Natural killer cell treated with Interleukin-12 subunit alpha and Interleukin-12 subunit beta and Interleukin-15 and Interleukin-18, amount 100 ng/mL, for 72 hours (primary cell): ENCODE measurements at regions not wholly inside any gene's neighbourhood (a gene's known extent, or its start where the extent isn't known, plus 50 kb on each side); places are given as distances from the start of the nearest gene placed in this dataset.

ENCODE experiments used
- ATAC-seq, 2 donors: fragments of 150-1000 bp; cut with Tn5 transposase in 1 of 2; sonication (Bioruptor Pico), chemical (Tn5 transposase) in 1 of 2; 2 replicates each; pipeline ENCODE4 v1.10.0; 2021
- DNase-seq: peaks from one replicate; pipeline ENCODE4 v3.0.0; 2022; ENCODE audit warnings: low spot score
- H3K27ac Mint-ChIP-seq, 2 donors: 1 replicate in 1 of 2; 2 replicates in 1 of 2; pipeline ENCODE4 v1.8.0; 2022; ENCODE audit warnings: mixed read lengths in 2 of 2, mild to moderate bottlenecking in 1 of 2, moderate library complexity in 1 of 2
- H3K27me3 Mint-ChIP-seq, 2 donors: 1 replicate in 1 of 2; 2 replicates in 1 of 2; pipeline ENCODE4 v1.8.0; 2022; ENCODE audit warnings: mixed read lengths in 2 of 2
- H3K36me3 Mint-ChIP-seq: one replicate; pipeline ENCODE4 v1.8.0; 2022; ENCODE audit warnings: mixed read lengths
- H3K4me1 Mint-ChIP-seq, 2 donors: 1 replicate in 1 of 2; 2 replicates in 1 of 2; pipeline ENCODE4 v1.8.0; 2022; ENCODE audit warnings: low read depth in 2 of 2, mixed read lengths in 2 of 2, mild to moderate bottlenecking in 1 of 2
- H3K4me3 Mint-ChIP-seq: one replicate; pipeline ENCODE4 v1.8.0; 2022; ENCODE audit warnings: mixed read lengths
- H3K9me3 Mint-ChIP-seq: 2 replicates; pipeline ENCODE4 v1.8.0; 2022; ENCODE audit warnings: mixed read lengths

- peaks cover 9% of the 10 kb centered on the region for H3K9me3 Mint-ChIP-seq
- H3K4me1 Mint-ChIP-seq: no peaks in the 10 kb centered on the region
- H3K27me3 Mint-ChIP-seq: no peaks in the 10 kb centered on the region
- no peak for ATAC-seq
- no peak overlapping the region for H3K27ac Mint-ChIP-seq
- H3K4me3 Mint-ChIP-seq: no peak overlapping the region
- no peaks in the 10 kb centered on the region for H3K36me3 Mint-ChIP-seq
- no peak for DNase-seq
Observed at GRCh38 chr15:96992817-96993216, 662.3 kb downstream of the NR2F2 start.

GRCh38 chr15:96997538-96997937 is 667.0 kb downstream of the NR2F2 start:
- ATAC-seq: no peak
- Mint-ChIP-seq H3K9me3 (peaks cover under 1% of the 10 kb centered on the region), H3K27ac (no peak overlapping the region), H3K4me1 (no peaks in the 10 kb centered on the region), H3K4me3 (no peak overlapping the region), H3K27me3 (no peaks in the 10 kb centered on the region), H3K36me3 (no peaks in the 10 kb centered on the region)
- DNase-seq: no peak

- no peak for ATAC-seq
- H3K27ac Mint-ChIP-seq: no peak overlapping the region
- no peaks in the 10 kb centered on the region for H3K36me3 Mint-ChIP-seq
- no peak for DNase-seq
- no peaks in the 10 kb centered on the region for H3K27me3 Mint-ChIP-seq
- H3K9me3 Mint-ChIP-seq: peaks cover 5% of the 10 kb centered on the region
- H3K4me1 Mint-ChIP-seq: no peaks in the 10 kb centered on the region
- no peak overlapping the region for H3K4me3 Mint-ChIP-seq
Observed at GRCh38 chr15:97009031-97009431, 678.5 kb downstream of the NR2F2 start.

- Mint-ChIP-seq H3K4me1 (no peaks in the 10 kb centered on the region), H3K27ac (no peak overlapping the region), H3K9me3 (peaks cover 5% of the 10 kb centered on the region), H3K36me3 (no peaks in the 10 kb centered on the region), H3K27me3 (no peaks in the 10 kb centered on the region), H3K4me3 (no peak overlapping the region)
- DNase-seq: no peak
- no peak for ATAC-seq
Observed at GRCh38 chr15:97012986-97013385, 682.5 kb downstream of the NR2F2 start.

GRCh38 chr15:97013491-97013890 is 683.0 kb downstream of the NR2F2 start:
- Mint-ChIP-seq H3K4me1 (no peaks in the 10 kb centered on the region), H3K4me3 (no peak overlapping the region), H3K27ac (no peak overlapping the region), H3K27me3 (no peaks in the 10 kb centered on the region), H3K36me3 (no peaks in the 10 kb centered on the region), H3K9me3 (peaks cover 5% of the 10 kb centered on the region)
- no peak for DNase-seq
- ATAC-seq: no peak

GRCh38 chr15:97014001-97014400 is 683.5 kb downstream of the NR2F2 start:
- no peak overlapping the region for H3K27ac Mint-ChIP-seq
- ATAC-seq (no peak), DNase-seq (no peak)
- no peak overlapping the region for H3K4me3 Mint-ChIP-seq
- H3K27me3 Mint-ChIP-seq: no peaks in the 10 kb centered on the region
- H3K9me3 Mint-ChIP-seq: peaks cover 5% of the 10 kb centered on the region
- H3K36me3 Mint-ChIP-seq: no peaks in the 10 kb centered on the region
- H3K4me1 Mint-ChIP-seq: no peaks in the 10 kb centered on the region

- peaks cover 9% of the 10 kb centered on the region for H3K9me3 Mint-ChIP-seq
- DNase-seq (no peak), ATAC-seq (no peak)
- no peaks in the 10 kb centered on the region for H3K27me3 Mint-ChIP-seq
- no peak overlapping the region for H3K27ac Mint-ChIP-seq
- no peak overlapping the region for H3K4me3 Mint-ChIP-seq
- no peaks in the 10 kb centered on the region for H3K36me3 Mint-ChIP-seq
- H3K4me1 Mint-ChIP-seq: no peaks in the 10 kb centered on the region
Observed at GRCh38 chr15:97023488-97023844, 693.0 kb downstream of the NR2F2 start.

- no peaks in the 10 kb centered on the region for H3K27me3 Mint-ChIP-seq
- no peak overlapping the region for H3K4me3 Mint-ChIP-seq
- ATAC-seq (no peak), DNase-seq (no peak)
- H3K36me3 Mint-ChIP-seq: no peaks in the 10 kb centered on the region
- H3K4me1 Mint-ChIP-seq: no peaks in the 10 kb centered on the region
- H3K27ac Mint-ChIP-seq: no peak overlapping the region
- peaks cover 13% of the 10 kb centered on the region for H3K9me3 Mint-ChIP-seq
Observed at GRCh38 chr15:97026781-97027180, 696.3 kb downstream of the NR2F2 start.

- peaks cover 10% of the 10 kb centered on the region for H3K9me3 Mint-ChIP-seq
- no peak overlapping the region for H3K27ac Mint-ChIP-seq
- no peak overlapping the region for H3K4me3 Mint-ChIP-seq
- ATAC-seq (no peak), DNase-seq (no peak)
- no peaks in the 10 kb centered on the region for H3K36me3 Mint-ChIP-seq
- H3K4me1 Mint-ChIP-seq: no peaks in the 10 kb centered on the region
- H3K27me3 Mint-ChIP-seq: no peaks in the 10 kb centered on the region
Observed at GRCh38 chr15:97027772-97028171, 697.3 kb downstream of the NR2F2 start.

- Mint-ChIP-seq H3K4me1 (no peaks in the 10 kb centered on the region), H3K36me3 (no peaks in the 10 kb centered on the region), H3K27me3 (no peaks in the 10 kb centered on the region), H3K9me3 (peaks cover 13% of the 10 kb centered on the region), H3K27ac (no peak overlapping the region), H3K4me3 (no peak overlapping the region)
- ATAC-seq: no peak
- no peak for DNase-seq
Observed at GRCh38 chr15:97030251-97030650, 699.8 kb downstream of the NR2F2 start.

GRCh38 chr15:97036301-97036700 is 705.8 kb downstream of the NR2F2 start:
- peaks cover 12% of the 10 kb centered on the region for H3K9me3 Mint-ChIP-seq
- H3K27ac Mint-ChIP-seq: no peak overlapping the region
- H3K4me1 Mint-ChIP-seq: no peaks in the 10 kb centered on the region
- no peaks in the 10 kb centered on the region for H3K36me3 Mint-ChIP-seq
- H3K4me3 Mint-ChIP-seq: no peak overlapping the region
- H3K27me3 Mint-ChIP-seq: no peaks in the 10 kb centered on the region
- DNase-seq (no peak), ATAC-seq (no peak)

- no peak for DNase-seq
- H3K4me3 Mint-ChIP-seq: no peak overlapping the region
- H3K4me1 Mint-ChIP-seq: no peaks in the 10 kb centered on the region
- H3K27me3 Mint-ChIP-seq: no peaks in the 10 kb centered on the region
- ATAC-seq: no peak
- no peaks in the 10 kb centered on the region for H3K36me3 Mint-ChIP-seq
- H3K27ac Mint-ChIP-seq: no peak overlapping the region
- peaks cover 12% of the 10 kb centered on the region for H3K9me3 Mint-ChIP-seq
Observed at GRCh38 chr15:97037080-97037479, 706.6 kb downstream of the NR2F2 start.

GRCh38 chr15:97045666-97046421 is 715.3 kb downstream of the NR2F2 start:
- Mint-ChIP-seq H3K36me3 (no peaks in the 10 kb centered on the region), H3K4me1 (no peaks in the 10 kb centered on the region), H3K9me3 (peaks cover 5% of the 10 kb centered on the region), H3K27ac (no peak overlapping the region), H3K27me3 (no peaks in the 10 kb centered on the region), H3K4me3 (no peak overlapping the region)
- DNase-seq: no peak
- no peak for ATAC-seq

- no peaks in the 10 kb centered on the region for H3K36me3 Mint-ChIP-seq
- no peak overlapping the region for H3K4me3 Mint-ChIP-seq
- no peaks in the 10 kb centered on the region for H3K4me1 Mint-ChIP-seq
- DNase-seq: no peak
- H3K27me3 Mint-ChIP-seq: no peaks in the 10 kb centered on the region
- H3K9me3 Mint-ChIP-seq: peaks cover 6% of the 10 kb centered on the region
- H3K27ac Mint-ChIP-seq: no peak overlapping the region
- no peak for ATAC-seq
Observed at GRCh38 chr15:97052513-97052912, 722.0 kb downstream of the NR2F2 start.

GRCh38 chr15:97053635-97054034 is 723.1 kb downstream of the NR2F2 start:
- no peaks in the 10 kb centered on the region for H3K4me1 Mint-ChIP-seq
- H3K9me3 Mint-ChIP-seq: peaks cover 6% of the 10 kb centered on the region
- no peak for ATAC-seq
- DNase-seq: no peak
- no peak overlapping the region for H3K27ac Mint-ChIP-seq
- no peak overlapping the region for H3K4me3 Mint-ChIP-seq
- H3K36me3 Mint-ChIP-seq: no peaks in the 10 kb centered on the region
- H3K27me3 Mint-ChIP-seq: no peaks in the 10 kb centered on the region
